Caco-2 (cell line): ENCODE measurements at regions not wholly inside any gene's neighbourhood (a gene's known extent, or its start where the extent isn't known, plus 50 kb on each side); places are given as distances from the start of the nearest gene placed in this dataset.

ENCODE experiments used
- BruUV-seq: library from RNA; stranded (reverse); fragments of 400-500 nt; replicated peaks from 2 replicates; lab custom pipeline; 2021; lab: Mats Ljungman, UMichigan
- CTCF ChIA-PET: fragments of 300-600 bp; sonication (Branson Sonifier 250); formaldehyde crosslinking; loops from one replicate; lab custom pipeline; 2022; ENCODE audit warnings: antibody characterized with exemption; lab: Charles Lee
- POLR2A ChIA-PET: fragments of 300-600 bp; sonication (Branson Sonifier 250); formaldehyde crosslinking; loops from one replicate; lab custom pipeline; 2022; ENCODE audit warnings: antibody characterized with exemption; lab: Charles Lee
- DNase-seq, 2 experiments: peaks; one replicate each; pipeline versions ENCODE4 v3.0.0 to v3.0.0-alpha.2; 2020 to 2022
- H3K27me3 ChIP-seq: replicated peaks from 2 replicates; pipeline ENCODE4 v1.6.0; 2011; ENCODE audit warnings: low read length; ENCODE audit not compliant: control insufficient read depth, insufficient read depth
- H3K36me3 ChIP-seq: 2 replicates; pipeline ENCODE4 v1.5.1; 2011; ENCODE audit warnings: low read length; ENCODE audit not compliant: control insufficient read depth, insufficient read depth
- H3K4me1 ChIP-seq: fragments of 250-450 bp; sonication (Bioruptor Pico); 2 replicates; pipeline ENCODE4 v1.5.1; 2020; ENCODE audit warnings: mild to moderate bottlenecking
- H3K4me3 ChIP-seq: 2 replicates; pipeline ENCODE4 v1.5.1; 2011; ENCODE audit warnings: low read depth, mild to moderate bottlenecking, control low read depth, low read length
- H3K9me3 ChIP-seq: fragments of 250-450 bp; sonication (Bioruptor Pico); 2 replicates; pipeline ENCODE4 v1.5.1; 2020; ENCODE audit warnings: mild to moderate bottlenecking, moderate library complexity
- H3K27ac Mint-ChIP-seq: one replicate; pipeline ENCODE4 v1.8.0; 2022; ENCODE audit warnings: mixed read lengths; ENCODE audit not compliant: unreplicated experiment
- H3K27me3 Mint-ChIP-seq: one replicate; pipeline ENCODE4 v1.8.0; 2022; ENCODE audit warnings: mixed read lengths; ENCODE audit not compliant: insufficient read depth, unreplicated experiment
- H3K36me3 Mint-ChIP-seq: one replicate; pipeline ENCODE4 v1.8.0; 2022; ENCODE audit warnings: mild to moderate bottlenecking, mixed read lengths; ENCODE audit not compliant: insufficient read depth, unreplicated experiment
- H3K4me1 Mint-ChIP-seq: one replicate; pipeline ENCODE4 v1.8.0; 2022; ENCODE audit warnings: low read depth, mixed read lengths; ENCODE audit not compliant: unreplicated experiment
- H3K4me3 Mint-ChIP-seq: one replicate; pipeline ENCODE4 v1.8.0; 2022; ENCODE audit warnings: mild to moderate bottlenecking, moderate library complexity, mixed read lengths; ENCODE audit not compliant: unreplicated experiment
- H3K9me3 Mint-ChIP-seq: one replicate; pipeline ENCODE4 v1.8.0; 2022; ENCODE audit warnings: mixed read lengths; ENCODE audit not compliant: unreplicated experiment
- intact Hi-C: fragments of 100-400 bp; cut with micrococcal nuclease; formaldehyde crosslinking; loops from one replicate; pipeline ENCODE4 v1.10.0; 2022; ENCODE audit not compliant: unreplicated experiment
- TF ChIP-seq, protein P1 (sequence below), 2 experiments: fragments of 200-600 bp in 1 of 2; IDR thresholded peaks; 1 replicate in 1 of 2; 2 replicates in 1 of 2; pipeline versions ENCODE4 v1.5.1 to v1.8.0; 2011 to 2022; ENCODE audit warnings: antibody characterized with exemption in 1 of 2, control low read depth in 1 of 2, inconsistent platforms in 1 of 2, low read depth in 1 of 2, low read length in 1 of 2, mild to moderate bottlenecking in 1 of 2, moderate library complexity in 1 of 2; ENCODE audit not compliant: insufficient read depth in 1 of 2, severe bottlenecking in 1 of 2, unreplicated experiment in 1 of 2

DNA sequence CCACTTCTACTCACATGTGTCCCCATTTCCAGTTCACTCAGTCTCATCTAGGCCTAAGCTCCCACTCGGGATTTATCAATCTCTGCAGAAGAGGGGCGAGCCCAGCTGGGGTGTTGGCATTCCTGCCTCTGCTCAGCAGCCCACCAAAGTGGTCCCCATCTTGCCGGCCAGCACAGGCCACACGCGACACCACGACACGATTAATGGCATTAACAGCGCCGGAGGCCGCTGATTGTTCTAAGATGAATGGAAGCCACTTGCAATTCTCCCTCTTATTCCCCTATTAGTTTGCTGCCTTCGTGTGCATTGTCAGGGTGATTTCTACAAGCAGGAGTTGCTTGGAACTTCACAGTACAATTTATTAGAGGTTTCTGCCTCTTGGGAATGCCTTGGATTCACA, 477.3 kb downstream of the SHQ1 start:
- intact Hi-C loops = no loop called here
- CTCF ChIA-PET = no interaction called here
- no peak overlapping the region for H3K4me3 Mint-ChIP-seq

DNA sequence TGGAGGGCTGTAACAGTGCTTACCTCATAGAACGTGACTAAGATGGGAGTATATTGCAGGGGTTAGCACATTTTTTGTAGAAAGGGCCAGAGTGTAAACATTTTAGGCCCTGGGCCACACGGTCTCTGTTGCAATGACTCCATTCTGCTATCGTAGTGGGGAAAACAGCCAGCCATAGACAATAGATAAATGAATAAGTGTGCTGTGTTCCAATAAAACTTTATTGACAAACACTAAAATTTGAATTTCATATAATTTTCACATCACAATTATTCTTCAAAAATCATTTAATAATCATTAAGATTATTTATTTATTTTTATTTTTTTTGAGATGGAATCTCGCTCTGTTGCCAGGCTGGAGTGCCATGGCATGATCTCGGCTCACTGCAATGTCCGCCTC, 478.6 kb downstream of the SHQ1 start:
- intact Hi-C loops = no loop called here
- no peaks in the 10 kb centered on the region for H3K27me3 Mint-ChIP-seq
- CTCF ChIA-PET = no interaction called here
- no peaks in the 10 kb centered on the region for H3K36me3 ChIP-seq
- H3K27ac Mint-ChIP-seq = no peak overlapping the region
- H3K4me1 ChIP-seq = no peaks in the 10 kb centered on the region
- no peaks in the 10 kb centered on the region for H3K9me3 ChIP-seq
- H3K4me1 Mint-ChIP-seq = no peaks in the 10 kb centered on the region
- TF ChIP-seq, protein P1, sequence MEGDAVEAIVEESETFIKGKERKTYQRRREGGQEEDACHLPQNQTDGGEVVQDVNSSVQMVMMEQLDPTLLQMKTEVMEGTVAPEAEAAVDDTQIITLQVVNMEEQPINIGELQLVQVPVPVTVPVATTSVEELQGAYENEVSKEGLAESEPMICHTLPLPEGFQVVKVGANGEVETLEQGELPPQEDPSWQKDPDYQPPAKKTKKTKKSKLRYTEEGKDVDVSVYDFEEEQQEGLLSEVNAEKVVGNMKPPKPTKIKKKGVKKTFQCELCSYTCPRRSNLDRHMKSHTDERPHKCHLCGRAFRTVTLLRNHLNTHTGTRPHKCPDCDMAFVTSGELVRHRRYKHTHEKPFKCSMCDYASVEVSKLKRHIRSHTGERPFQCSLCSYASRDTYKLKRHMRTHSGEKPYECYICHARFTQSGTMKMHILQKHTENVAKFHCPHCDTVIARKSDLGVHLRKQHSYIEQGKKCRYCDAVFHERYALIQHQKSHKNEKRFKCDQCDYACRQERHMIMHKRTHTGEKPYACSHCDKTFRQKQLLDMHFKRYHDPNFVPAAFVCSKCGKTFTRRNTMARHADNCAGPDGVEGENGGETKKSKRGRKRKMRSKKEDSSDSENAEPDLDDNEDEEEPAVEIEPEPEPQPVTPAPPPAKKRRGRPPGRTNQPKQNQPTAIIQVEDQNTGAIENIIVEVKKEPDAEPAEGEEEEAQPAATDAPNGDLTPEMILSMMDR (IDR thresholded peaks at IDR 0.05; ENCODE audit: insufficient read depth in 1 of 2, low read depth in 1 of 2, low read length in 1 of 2, severe bottlenecking in 1 of 2, unreplicated experiment in 1 of 2) = no peak
- no peak overlapping the region for H3K4me3 Mint-ChIP-seq
- no peaks in the 10 kb centered on the region for H3K9me3 Mint-ChIP-seq
- H3K36me3 Mint-ChIP-seq = peaks cover 10% of the 10 kb centered on the region
- POLR2A ChIA-PET = no interaction called here
- no peak for DNase-seq
- BruUV-seq = no TSS peak
- H3K27me3 ChIP-seq = no peaks in the 10 kb centered on the region; the same call in 1 of the 2 replicates
- no peak overlapping the region for H3K4me3 ChIP-seq

More for the DNA sequence above, 477.3 kb downstream of the SHQ1 start:
- no peaks in the 10 kb centered on the region for H3K4me1 ChIP-seq
- Mint-ChIP-seq H3K27ac (no peak overlapping the region), H3K4me1 (no peaks in the 10 kb centered on the region), H3K27me3 (no peaks in the 10 kb centered on the region), H3K9me3 (no peaks in the 10 kb centered on the region), H3K36me3 (peaks cover 10% of the 10 kb centered on the region)
- no peaks in the 10 kb centered on the region; the same call in 1 of the 2 replicates for H3K27me3 ChIP-seq
- POLR2A ChIA-PET = no interaction called here
- TF ChIP-seq, protein P1 (IDR thresholded peaks at IDR 0.05; ENCODE audit: insufficient read depth in 1 of 2, low read depth in 1 of 2, low read length in 1 of 2, severe bottlenecking in 1 of 2, unreplicated experiment in 1 of 2) = no peak
- no peak overlapping the region for H3K4me3 ChIP-seq
- H3K9me3 ChIP-seq = no peaks in the 10 kb centered on the region
- BruUV-seq = no TSS peak
- no peaks in the 10 kb centered on the region for H3K36me3 ChIP-seq
- DNase-seq = no peak

DNA sequence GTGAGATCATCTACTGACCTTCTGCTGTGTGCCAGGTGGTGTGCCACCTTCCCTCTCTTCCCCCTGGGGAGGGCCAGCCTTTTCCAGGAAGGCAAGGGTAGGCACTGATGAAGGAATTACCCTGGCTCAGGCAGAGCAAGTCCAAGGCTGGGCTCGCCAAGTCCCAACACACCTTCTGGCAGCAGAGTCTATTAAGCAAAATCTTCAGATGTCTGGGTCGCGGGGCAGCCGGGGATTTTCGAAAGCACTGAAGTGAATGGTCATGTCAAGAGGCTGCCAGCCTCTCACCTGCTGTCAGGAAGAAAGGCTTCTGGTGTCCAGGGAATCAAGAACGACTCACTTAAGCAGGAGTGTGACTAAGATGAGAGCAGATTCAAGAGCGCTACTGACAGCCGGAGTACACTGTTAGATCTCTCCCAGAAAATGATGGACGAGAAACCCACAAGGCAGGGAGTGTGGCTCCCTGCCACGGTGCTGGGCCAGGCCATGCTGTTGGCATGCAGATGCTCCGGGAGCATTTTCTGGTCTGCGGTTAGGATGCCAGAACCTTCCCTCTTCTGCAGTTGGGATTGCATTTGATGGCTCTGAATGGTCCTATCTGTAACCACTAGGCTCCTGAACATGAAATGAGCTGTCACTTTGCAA, 479.8 kb downstream of the SHQ1 start:
- H3K4me3 ChIP-seq = no peak overlapping the region
- ChIA-PET POLR2A (no interaction called here), CTCF (no interaction called here)
- H3K27me3 ChIP-seq = no peaks in the 10 kb centered on the region; the same call in 1 of the 2 replicates
- TF ChIP-seq, protein P1 (IDR thresholded peaks at IDR 0.05; ENCODE audit: insufficient read depth in 1 of 2, low read depth in 1 of 2, low read length in 1 of 2, severe bottlenecking in 1 of 2, unreplicated experiment in 1 of 2) = no peak
- no TSS peak for BruUV-seq
- no peaks in the 10 kb centered on the region for H3K4me1 Mint-ChIP-seq
- no peak for DNase-seq
- H3K4me3 Mint-ChIP-seq = no peak overlapping the region
- no peaks in the 10 kb centered on the region for H3K36me3 ChIP-seq
- no peaks in the 10 kb centered on the region for H3K9me3 Mint-ChIP-seq
- no peaks in the 10 kb centered on the region for H3K4me1 ChIP-seq
- no peaks in the 10 kb centered on the region for H3K9me3 ChIP-seq
- intact Hi-C loops = no loop called here
- no peak overlapping the region for H3K27ac Mint-ChIP-seq
- peaks cover 4% of the 10 kb centered on the region for H3K36me3 Mint-ChIP-seq
- no peaks in the 10 kb centered on the region for H3K27me3 Mint-ChIP-seq
